ENCODE measurements at regions not wholly inside any gene's neighbourhood (a gene's known extent, or its start where the extent isn't known, plus 50 kb on each side); places are given as distances from the start of the nearest gene placed in this dataset.

DNA sequence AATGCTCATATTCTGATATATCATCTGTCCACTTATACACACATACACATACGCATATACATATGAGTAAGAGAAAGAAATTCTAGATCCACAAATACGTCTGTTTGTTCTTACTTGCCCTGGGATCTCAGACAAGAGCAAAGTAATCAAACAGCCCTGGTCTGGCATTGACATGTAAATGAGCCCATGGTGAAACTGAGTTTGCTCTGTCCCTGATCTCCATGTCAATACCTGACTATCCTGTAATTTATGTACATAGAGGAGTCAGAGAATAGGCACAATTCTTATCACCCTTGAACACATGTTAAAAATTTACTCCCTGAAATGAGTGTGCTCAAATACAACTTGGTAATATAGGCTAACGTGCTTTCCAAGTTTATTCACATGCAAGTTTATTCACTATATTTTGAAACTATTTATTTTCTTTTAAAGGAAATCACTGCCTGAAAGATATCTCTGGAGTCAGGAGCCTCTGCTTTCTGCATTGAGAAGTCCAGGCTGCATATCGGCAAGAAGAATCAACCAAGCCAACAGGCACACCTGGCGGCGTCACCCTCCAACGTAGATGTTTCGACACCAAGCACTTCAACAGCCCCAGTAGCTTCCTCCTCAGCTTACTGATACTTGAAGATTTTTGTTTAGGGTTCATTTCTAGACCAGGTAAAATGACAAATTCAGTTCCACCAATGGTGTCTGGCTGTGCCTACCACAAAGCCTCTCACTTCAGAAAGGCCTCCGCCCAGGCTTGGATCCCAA lies 100.6 kb downstream of the CMPK2 start:
- no peak overlapping the region for H3K4me3 ChIP-seq (ENCODE audit: low read length)
- no peak for DNase-seq (ENCODE audit: low read depth)
- TF ChIP-seq, protein P1, sequence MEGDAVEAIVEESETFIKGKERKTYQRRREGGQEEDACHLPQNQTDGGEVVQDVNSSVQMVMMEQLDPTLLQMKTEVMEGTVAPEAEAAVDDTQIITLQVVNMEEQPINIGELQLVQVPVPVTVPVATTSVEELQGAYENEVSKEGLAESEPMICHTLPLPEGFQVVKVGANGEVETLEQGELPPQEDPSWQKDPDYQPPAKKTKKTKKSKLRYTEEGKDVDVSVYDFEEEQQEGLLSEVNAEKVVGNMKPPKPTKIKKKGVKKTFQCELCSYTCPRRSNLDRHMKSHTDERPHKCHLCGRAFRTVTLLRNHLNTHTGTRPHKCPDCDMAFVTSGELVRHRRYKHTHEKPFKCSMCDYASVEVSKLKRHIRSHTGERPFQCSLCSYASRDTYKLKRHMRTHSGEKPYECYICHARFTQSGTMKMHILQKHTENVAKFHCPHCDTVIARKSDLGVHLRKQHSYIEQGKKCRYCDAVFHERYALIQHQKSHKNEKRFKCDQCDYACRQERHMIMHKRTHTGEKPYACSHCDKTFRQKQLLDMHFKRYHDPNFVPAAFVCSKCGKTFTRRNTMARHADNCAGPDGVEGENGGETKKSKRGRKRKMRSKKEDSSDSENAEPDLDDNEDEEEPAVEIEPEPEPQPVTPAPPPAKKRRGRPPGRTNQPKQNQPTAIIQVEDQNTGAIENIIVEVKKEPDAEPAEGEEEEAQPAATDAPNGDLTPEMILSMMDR (IDR thresholded peaks at IDR 0.05; ENCODE audit: insufficient read depth, low read depth, low read length, missing control alignments): no peak

DNA sequence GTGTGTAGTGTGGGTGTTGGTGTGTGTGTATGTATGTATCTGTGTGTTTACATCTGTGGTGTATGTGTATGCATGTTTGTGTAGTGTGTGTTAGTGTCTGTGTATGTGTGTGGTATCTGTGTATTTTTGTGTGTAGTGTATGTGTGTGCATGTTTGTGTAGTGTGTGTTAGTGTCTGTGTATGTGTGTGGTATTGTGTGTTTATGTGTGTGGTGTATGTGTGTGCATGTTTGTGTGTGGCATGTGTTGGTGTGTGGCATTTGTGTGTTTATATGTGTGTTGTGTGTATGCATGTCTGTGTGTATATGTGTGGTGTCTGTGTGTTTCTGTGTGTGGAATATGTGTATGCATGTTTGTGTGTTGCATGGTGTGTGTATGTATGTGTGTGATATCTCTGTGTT lies 96.4 kb downstream of the CMPK2 start:
- no peak for DNase-seq (ENCODE audit: low read depth)
- TF ChIP-seq, protein P1 (IDR thresholded peaks at IDR 0.05; ENCODE audit: insufficient read depth, low read depth, low read length, missing control alignments): no peak

DNA sequence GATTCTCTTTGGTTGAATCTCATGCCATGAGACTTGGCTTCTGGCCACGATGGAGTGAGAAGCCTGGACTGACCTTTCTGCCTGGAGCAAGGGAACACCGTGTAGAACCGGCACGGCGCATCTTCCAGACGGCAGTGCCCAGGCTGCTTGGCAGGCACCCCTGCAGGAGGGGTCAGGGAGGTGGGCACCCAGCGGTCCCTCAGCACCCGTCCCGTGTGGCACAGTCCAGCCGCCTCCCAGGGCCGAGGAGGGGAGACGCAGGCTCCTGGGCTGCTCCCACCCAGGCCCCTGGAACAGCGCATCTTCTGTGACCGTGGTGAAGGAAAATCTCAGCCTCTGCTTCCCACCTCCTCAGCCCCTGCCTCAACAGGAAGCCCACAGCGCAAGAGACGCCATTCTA lies 95.7 kb downstream of the CMPK2 start:
- DNase-seq (ENCODE audit: low read depth): no peak
- TF ChIP-seq, protein P1 (IDR thresholded peaks at IDR 0.05; ENCODE audit: insufficient read depth, low read depth, low read length, missing control alignments): no peak
- no peak overlapping the region for H3K4me3 ChIP-seq (ENCODE audit: low read length)

More for the DNA sequence above, 96.4 kb downstream of the CMPK2 start:
- no peak overlapping the region for H3K4me3 ChIP-seq (ENCODE audit: low read length)

DNA sequence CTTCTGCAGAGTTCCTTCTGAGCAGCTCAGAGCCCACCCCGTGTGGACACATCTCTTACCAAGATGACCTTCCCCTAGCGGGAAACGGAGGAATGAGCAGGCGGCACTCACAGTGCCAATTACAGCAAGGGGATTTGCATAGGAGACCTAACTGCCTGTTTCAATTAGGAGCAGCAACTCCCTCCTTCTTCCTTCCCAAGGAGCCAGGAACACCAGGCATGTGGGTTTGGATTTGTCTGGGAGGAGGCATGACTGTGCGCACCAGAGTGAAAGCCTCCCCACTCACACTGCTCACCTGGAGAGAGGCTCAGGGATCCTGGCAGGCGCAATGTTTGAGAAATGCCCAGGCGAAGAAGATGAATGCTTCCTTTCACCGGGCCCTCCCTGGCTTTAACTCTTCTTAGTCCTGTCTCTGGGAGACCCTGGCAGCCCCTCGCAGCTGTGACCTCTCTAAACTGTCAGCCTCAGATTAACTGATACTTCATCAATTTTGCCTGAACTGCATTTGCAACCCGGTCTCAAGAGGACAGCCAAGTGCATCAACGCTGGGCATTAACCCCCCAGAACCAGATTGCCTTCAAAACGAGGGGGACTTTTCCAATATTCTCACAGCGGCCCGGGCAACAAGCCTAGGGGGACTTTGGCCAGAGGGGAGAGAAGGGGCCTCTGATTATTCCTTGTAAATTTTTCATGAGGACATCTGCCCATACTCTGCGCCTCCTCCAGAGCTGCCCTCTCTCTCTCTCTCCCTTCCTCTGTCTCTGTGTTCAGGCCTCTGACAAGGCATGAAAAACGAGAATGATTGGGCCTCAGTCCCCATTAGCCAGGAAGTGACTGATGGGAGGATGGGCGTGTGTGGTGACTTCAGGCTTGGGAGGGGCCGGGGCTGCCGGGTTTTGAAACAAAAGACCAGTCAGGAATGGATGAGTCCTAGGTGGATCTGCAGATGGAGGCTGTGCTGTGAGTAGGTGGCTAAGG lies 93.8 kb downstream of the CMPK2 start:
- no peak overlapping the region for H3K4me3 ChIP-seq (ENCODE audit: low read length)
- TF ChIP-seq, protein P1 (IDR thresholded peaks at IDR 0.05; ENCODE audit: insufficient read depth, low read depth, low read length, missing control alignments): no peak
- DNase-seq (ENCODE audit: low read depth): peak; percentile 6

DNA sequence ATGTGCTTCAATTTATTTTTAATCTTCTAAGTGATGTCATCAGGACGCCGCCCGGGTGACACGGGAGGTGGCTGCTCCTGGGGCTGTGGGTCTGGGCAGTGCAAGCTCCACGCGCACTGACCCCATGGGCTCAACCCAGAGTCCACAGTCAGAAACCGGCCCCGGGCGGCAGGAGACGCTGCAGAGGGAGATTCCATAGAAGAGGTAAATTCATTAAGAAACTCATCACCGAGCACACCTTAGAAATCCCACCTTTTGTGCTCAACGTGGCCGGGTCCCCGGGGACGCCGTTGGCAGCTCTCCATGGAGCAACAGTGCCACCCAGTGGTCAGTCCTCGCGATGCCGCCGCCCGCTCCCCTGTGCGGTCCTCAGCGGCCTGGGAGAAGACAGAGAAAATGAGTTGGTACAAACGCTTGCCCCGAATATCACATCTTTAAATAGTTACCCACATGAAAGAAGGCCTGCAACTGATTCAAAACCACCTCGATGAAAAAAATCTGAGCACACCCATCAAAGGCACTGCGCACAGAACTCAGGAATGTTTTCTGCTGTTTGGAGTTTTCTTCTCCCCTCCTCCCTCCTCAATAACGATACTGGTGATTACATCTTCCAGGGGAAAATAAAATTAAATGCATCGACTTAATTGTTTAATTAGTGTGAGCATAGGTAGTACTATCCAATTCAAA lies 92.6 kb downstream of the CMPK2 start:
- TF ChIP-seq, protein P1 (IDR thresholded peaks at IDR 0.05; ENCODE audit: insufficient read depth, low read depth, low read length, missing control alignments): peak; percentile 85
- H3K4me3 ChIP-seq (ENCODE audit: low read length): no peak overlapping the region
- peak; percentile 26 for DNase-seq (ENCODE audit: low read depth)

DNA sequence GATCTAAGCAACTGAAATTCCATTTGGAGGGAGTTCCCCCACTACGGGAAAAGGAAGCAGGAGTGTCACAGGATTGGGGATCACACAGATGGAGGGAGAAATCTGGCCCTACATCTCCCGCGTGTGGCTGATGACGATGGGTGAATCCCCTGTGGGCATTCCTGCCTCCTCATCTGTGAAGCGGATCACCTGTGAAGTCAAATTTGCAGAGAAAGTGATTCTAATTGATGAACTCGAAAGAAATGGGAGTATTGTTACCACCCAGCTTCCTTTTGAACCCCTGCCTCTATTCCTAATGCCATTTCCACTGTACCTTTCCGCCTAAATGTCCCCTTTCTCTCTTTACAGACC lies 92.0 kb downstream of the CMPK2 start:
- no peak overlapping the region for H3K4me3 ChIP-seq (ENCODE audit: low read length)
- DNase-seq (ENCODE audit: low read depth): no peak
- TF ChIP-seq, protein P1 (IDR thresholded peaks at IDR 0.05; ENCODE audit: insufficient read depth, low read depth, low read length, missing control alignments): no peak
